Astrocyte of the hippocampus (primary cell): ENCODE measurements at regions not wholly inside any gene's neighbourhood (a gene's known extent, or its start where the extent isn't known, plus 50 kb on each side); places are given as distances from the start of the nearest gene placed in this dataset.
"Not testable (repeated sequence)": the region's sequence is repeated elsewhere in the genome, so short reads cannot be mapped to it uniquely, and the experiment has no call there.

ENCODE experiments used
- DNase-seq: peaks from one replicate; pipeline ENCODE4 v3.0.0; 2011; ENCODE audit warnings: low read depth, low spot score

- DNase-seq, result no peak
These were observed 121.3 kb upstream of the IQSEC1 start for GRCh38 chr3:13194285-13195209.

GRCh38 chr3:13193320-13194284 is 120.4 kb upstream of the IQSEC1 start:
- DNase-seq, result peak; percentile 19

- no peak for DNase-seq
These were observed 119.4 kb upstream of the IQSEC1 start for GRCh38 chr3:13192471-13193213.

GRCh38 chr3:13191016-13191415 is 117.8 kb upstream of the IQSEC1 start:
- DNase-seq, result no peak

GRCh38 chr3:13190378-13190765 is 117.1 kb upstream of the IQSEC1 start:
- no peak for DNase-seq

GRCh38 chr3:13189639-13190377 is 116.6 kb upstream of the IQSEC1 start:
- peak; percentile 31 for DNase-seq

GRCh38 chr3:13188975-13189374 is 115.7 kb upstream of the IQSEC1 start:
- DNase-seq, result no peak

GRCh38 chr3:13188181-13188779 is 115.1 kb upstream of the IQSEC1 start:
- no peak for DNase-seq

- DNase-seq, result no peak
These were observed 114.4 kb upstream of the IQSEC1 start for GRCh38 chr3:13187593-13187992.

GRCh38 chr3:13186435-13186815 is 113.2 kb upstream of the IQSEC1 start:
- DNase-seq, result peak; percentile 58

GRCh38 chr3:13185737-13186434 is 112.7 kb upstream of the IQSEC1 start:
- peak; percentile 33 for DNase-seq

GRCh38 chr3:13179582-13180210 is 106.5 kb upstream of the IQSEC1 start:
- DNase-seq, result not testable (repeated sequence)

- no peak for DNase-seq
These were observed 106.0 kb upstream of the IQSEC1 start for GRCh38 chr3:13179181-13179580.

GRCh38 chr3:13178107-13178506 is 104.9 kb upstream of the IQSEC1 start:
- DNase-seq, result no peak

GRCh38 chr3:13177641-13178040 is 104.4 kb upstream of the IQSEC1 start:
- no peak for DNase-seq

- no peak for DNase-seq
These were observed 104.0 kb upstream of the IQSEC1 start for GRCh38 chr3:13177236-13177635.

- no peak for DNase-seq
These were observed 103.2 kb upstream of the IQSEC1 start for GRCh38 chr3:13176445-13176844.

- DNase-seq, result no peak
These were observed 101.5 kb upstream of the IQSEC1 start for GRCh38 chr3:13174803-13175135.

GRCh38 chr3:13174011-13174802 is 101.0 kb upstream of the IQSEC1 start:
- no peak for DNase-seq
